Neural progenitor cell (in vitro differentiated cells): ENCODE measurements at regions not wholly inside any gene's neighbourhood (a gene's known extent, or its start where the extent isn't known, plus 50 kb on each side); places are given as distances from the start of the nearest gene placed in this dataset.

ENCODE experiments used
- EZH2 ChIP-seq: fragments of 200-600 bp; sonication (generic); IDR thresholded peaks from 2 replicates; pipeline ENCODE4 v1.6.1; 2017; ENCODE audit warnings: antibody characterized with exemption, mild to moderate bottlenecking, moderate library complexity
- TF ChIP-seq, protein P1 (sequence below): fragments of 200-600 bp; sonication (generic); IDR thresholded peaks from 2 replicates; pipeline ENCODE4 v1.5.1; 2017; ENCODE audit warnings: antibody characterized with exemption, mild to moderate bottlenecking

DNA sequence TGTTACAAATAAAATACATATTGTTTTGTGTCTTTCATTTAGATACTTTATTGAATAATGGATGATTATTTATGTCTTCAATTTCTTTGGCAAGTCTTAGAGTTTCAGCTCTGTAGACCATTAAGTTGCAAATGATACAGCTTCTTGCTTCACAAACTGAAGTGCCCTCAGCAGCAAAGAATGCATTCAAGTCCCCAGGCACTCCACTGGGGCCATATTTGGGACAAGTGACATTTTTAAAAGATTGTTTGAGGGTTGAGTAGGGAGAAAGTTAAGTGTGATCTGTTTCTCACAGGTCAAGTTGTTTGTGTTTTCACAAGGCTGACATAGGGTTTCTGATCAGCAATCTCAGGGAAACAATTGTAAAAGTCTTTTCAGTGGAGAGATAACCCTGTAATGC lies 400.7 kb downstream of the PLA2G4A start:
- no peak for TF ChIP-seq EZH2
- TF ChIP-seq, protein P1, sequence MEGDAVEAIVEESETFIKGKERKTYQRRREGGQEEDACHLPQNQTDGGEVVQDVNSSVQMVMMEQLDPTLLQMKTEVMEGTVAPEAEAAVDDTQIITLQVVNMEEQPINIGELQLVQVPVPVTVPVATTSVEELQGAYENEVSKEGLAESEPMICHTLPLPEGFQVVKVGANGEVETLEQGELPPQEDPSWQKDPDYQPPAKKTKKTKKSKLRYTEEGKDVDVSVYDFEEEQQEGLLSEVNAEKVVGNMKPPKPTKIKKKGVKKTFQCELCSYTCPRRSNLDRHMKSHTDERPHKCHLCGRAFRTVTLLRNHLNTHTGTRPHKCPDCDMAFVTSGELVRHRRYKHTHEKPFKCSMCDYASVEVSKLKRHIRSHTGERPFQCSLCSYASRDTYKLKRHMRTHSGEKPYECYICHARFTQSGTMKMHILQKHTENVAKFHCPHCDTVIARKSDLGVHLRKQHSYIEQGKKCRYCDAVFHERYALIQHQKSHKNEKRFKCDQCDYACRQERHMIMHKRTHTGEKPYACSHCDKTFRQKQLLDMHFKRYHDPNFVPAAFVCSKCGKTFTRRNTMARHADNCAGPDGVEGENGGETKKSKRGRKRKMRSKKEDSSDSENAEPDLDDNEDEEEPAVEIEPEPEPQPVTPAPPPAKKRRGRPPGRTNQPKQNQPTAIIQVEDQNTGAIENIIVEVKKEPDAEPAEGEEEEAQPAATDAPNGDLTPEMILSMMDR = no peak
